HG02798 (cell line): ENCODE measurements at regions not wholly inside any gene's neighbourhood (a gene's known extent, or its start where the extent isn't known, plus 50 kb on each side); places are given as distances from the start of the nearest gene placed in this dataset.

Experiments
- ATAC-seq: cut with Tn5 transposase; IDR thresholded peaks from one replicate; pipeline ENCODE4 v1.9.1; 2021; ENCODE audit warnings: mild to moderate bottlenecking; ENCODE audit not compliant: unreplicated experiment, poor library complexity

- ATAC-seq, result no peak
Observed at GRCh38 chrX:149280011-149280410, 225.1 kb downstream of the IDS start.

GRCh38 chrX:149275836-149276235, 229.3 kb downstream of the IDS start:
- no peak for ATAC-seq

GRCh38 chrX:149274516-149275105, 230.5 kb downstream of the IDS start:
- ATAC-seq, result no peak

GRCh38 chrX:149272690-149273463, 232.2 kb downstream of the IDS start:
- no peak for ATAC-seq

- peak; percentile 72 for ATAC-seq
Observed at GRCh38 chrX:149267878-149268813, 237.0 kb downstream of the IDS start.

- ATAC-seq, result no peak
Observed at GRCh38 chrX:149262086-149262485, 243.0 kb downstream of the IDS start.

GRCh38 chrX:149259241-149259640, 245.9 kb downstream of the IDS start:
- no peak for ATAC-seq

- no peak for ATAC-seq
Observed at GRCh38 chrX:149255860-149256259, 249.2 kb downstream of the IDS start.

- ATAC-seq, result no peak
Observed at GRCh38 chrX:149248073-149248625, 257.0 kb downstream of the IDS start.

- no peak for ATAC-seq
Observed at GRCh38 chrX:149230689-149231088, 274.4 kb downstream of the IDS start.

GRCh38 chrX:149223854-149224253, 281.3 kb downstream of the IDS start:
- ATAC-seq, result no peak

- no peak for ATAC-seq
Observed at GRCh38 chrX:149222040-149222439, 283.1 kb downstream of the IDS start.

GRCh38 chrX:149221230-149221629, 283.9 kb downstream of the IDS start:
- ATAC-seq, result no peak

- no peak for ATAC-seq
Observed at GRCh38 chrX:149213264-149213663, 291.8 kb downstream of the IDS start.

- no peak for ATAC-seq
Observed at GRCh38 chrX:149208307-149208706, 296.8 kb downstream of the IDS start.

GRCh38 chrX:149207518-149207917, 297.6 kb downstream of the IDS start:
- peak; percentile 30 for ATAC-seq

GRCh38 chrX:149205937-149206336, 299.2 kb downstream of the IDS start:
- peak; percentile 65 for ATAC-seq

- no peak for ATAC-seq
Observed at GRCh38 chrX:149205081-149205480, 300.0 kb downstream of the IDS start.

GRCh38 chrX:149199734-149200133, 305.4 kb downstream of the IDS start:
- peak; percentile 11 for ATAC-seq

GRCh38 chrX:149198980-149199732, 305.9 kb downstream of the IDS start:
- peak; percentile 88 for ATAC-seq
